Panc1 (cell line): ENCODE measurements at regions not wholly inside any gene's neighbourhood (a gene's known extent, or its start where the extent isn't known, plus 50 kb on each side); places are given as distances from the start of the nearest gene placed in this dataset.

ENCODE experiments used
- POLR2AphosphoS5 ChIP-seq: IDR thresholded peaks from 2 replicates; pipeline ENCODE4 v1.6.1; 2012; ENCODE audit warnings: mild to moderate bottlenecking, low read depth, low read length, moderate library complexity
- TCF7L2 ChIP-seq: IDR thresholded peaks from 2 replicates; pipeline ENCODE4 v1.6.1; 2011; ENCODE audit warnings: mild to moderate bottlenecking, low read depth, low read length, inconsistent platforms
- TF ChIP-seq, protein P1 (sequence below): fragments of 450-650 bp; IDR thresholded peaks from 2 replicates; pipeline ENCODE4 v1.5.1; 2017; ENCODE audit warnings: mild to moderate bottlenecking
- TF ChIP-seq, protein P2 (sequence below), 2 experiments: IDR thresholded peaks; 2 replicates each; pipeline ENCODE4 v1.6.1; 2011 to 2012; ENCODE audit warnings: low read depth in 2 of 2, control low read depth in 1 of 2, low read length in 1 of 2, mild to moderate bottlenecking in 1 of 2, moderate library complexity in 1 of 2; ENCODE audit not compliant: insufficient read depth in 1 of 2

DNA sequence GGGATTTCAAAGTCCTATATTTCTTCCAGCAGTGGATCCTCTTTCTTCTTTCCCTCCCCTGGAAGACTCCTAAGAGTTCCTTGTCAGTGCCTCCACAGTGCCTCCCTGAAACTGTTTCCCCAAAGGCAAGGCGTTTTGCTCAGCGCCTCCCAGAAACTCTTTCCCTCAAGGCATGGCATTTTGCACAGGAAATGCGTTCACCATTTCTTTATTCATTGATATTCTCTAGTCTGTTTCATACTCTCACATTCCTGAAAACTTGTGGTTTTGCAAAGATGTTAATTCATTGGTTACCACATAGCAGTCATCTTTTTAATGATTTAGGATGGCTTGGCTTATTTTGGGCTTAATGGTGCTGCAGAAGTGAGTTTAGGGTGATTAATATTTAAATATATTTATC is 177.3 kb upstream of the SLC10A2 start:
- TF ChIP-seq, protein P1, sequence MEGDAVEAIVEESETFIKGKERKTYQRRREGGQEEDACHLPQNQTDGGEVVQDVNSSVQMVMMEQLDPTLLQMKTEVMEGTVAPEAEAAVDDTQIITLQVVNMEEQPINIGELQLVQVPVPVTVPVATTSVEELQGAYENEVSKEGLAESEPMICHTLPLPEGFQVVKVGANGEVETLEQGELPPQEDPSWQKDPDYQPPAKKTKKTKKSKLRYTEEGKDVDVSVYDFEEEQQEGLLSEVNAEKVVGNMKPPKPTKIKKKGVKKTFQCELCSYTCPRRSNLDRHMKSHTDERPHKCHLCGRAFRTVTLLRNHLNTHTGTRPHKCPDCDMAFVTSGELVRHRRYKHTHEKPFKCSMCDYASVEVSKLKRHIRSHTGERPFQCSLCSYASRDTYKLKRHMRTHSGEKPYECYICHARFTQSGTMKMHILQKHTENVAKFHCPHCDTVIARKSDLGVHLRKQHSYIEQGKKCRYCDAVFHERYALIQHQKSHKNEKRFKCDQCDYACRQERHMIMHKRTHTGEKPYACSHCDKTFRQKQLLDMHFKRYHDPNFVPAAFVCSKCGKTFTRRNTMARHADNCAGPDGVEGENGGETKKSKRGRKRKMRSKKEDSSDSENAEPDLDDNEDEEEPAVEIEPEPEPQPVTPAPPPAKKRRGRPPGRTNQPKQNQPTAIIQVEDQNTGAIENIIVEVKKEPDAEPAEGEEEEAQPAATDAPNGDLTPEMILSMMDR, result no peak
- TF ChIP-seq POLR2AphosphoS5 (no peak), TCF7L2 (no peak)
- TF ChIP-seq, protein P2, sequence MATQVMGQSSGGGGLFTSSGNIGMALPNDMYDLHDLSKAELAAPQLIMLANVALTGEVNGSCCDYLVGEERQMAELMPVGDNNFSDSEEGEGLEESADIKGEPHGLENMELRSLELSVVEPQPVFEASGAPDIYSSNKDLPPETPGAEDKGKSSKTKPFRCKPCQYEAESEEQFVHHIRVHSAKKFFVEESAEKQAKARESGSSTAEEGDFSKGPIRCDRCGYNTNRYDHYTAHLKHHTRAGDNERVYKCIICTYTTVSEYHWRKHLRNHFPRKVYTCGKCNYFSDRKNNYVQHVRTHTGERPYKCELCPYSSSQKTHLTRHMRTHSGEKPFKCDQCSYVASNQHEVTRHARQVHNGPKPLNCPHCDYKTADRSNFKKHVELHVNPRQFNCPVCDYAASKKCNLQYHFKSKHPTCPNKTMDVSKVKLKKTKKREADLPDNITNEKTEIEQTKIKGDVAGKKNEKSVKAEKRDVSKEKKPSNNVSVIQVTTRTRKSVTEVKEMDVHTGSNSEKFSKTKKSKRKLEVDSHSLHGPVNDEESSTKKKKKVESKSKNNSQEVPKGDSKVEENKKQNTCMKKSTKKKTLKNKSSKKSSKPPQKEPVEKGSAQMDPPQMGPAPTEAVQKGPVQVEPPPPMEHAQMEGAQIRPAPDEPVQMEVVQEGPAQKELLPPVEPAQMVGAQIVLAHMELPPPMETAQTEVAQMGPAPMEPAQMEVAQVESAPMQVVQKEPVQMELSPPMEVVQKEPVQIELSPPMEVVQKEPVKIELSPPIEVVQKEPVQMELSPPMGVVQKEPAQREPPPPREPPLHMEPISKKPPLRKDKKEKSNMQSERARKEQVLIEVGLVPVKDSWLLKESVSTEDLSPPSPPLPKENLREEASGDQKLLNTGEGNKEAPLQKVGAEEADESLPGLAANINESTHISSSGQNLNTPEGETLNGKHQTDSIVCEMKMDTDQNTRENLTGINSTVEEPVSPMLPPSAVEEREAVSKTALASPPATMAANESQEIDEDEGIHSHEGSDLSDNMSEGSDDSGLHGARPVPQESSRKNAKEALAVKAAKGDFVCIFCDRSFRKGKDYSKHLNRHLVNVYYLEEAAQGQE (IDR thresholded peaks at IDR 0.05; ENCODE audit: insufficient read depth in 1 of 2, low read depth in 2 of 2, low read length in 1 of 2), result no peak
